Endodermal cell (in vitro differentiated cells): ENCODE measurements at regions not wholly inside any gene's neighbourhood (a gene's known extent, or its start where the extent isn't known, plus 50 kb on each side); places are given as distances from the start of the nearest gene placed in this dataset.
"Not testable (repeated sequence)": the region's sequence is repeated elsewhere in the genome, so short reads cannot be mapped to it uniquely, and the experiment has no call there.

Experiments
- DNase-seq: peaks from one replicate; pipeline ENCODE4 v3.0.0-alpha.2; 2017
- H3K27ac ChIP-seq: 2 replicates; pipeline ENCODE4 v1.5.1; 2013; ENCODE audit warnings: mild to moderate bottlenecking, low read depth, low read length, moderate library complexity
- H3K27me3 ChIP-seq: 2 replicates; pipeline ENCODE4 v1.6.1; 2013; ENCODE audit warnings: mild to moderate bottlenecking, low read length, moderate library complexity; ENCODE audit not compliant: insufficient read depth, control insufficient read depth, poor library complexity, severe bottlenecking
- H3K36me3 ChIP-seq: 2 replicates; pipeline ENCODE4 v1.7.0; 2013; ENCODE audit warnings: mild to moderate bottlenecking, low read length, moderate library complexity; ENCODE audit not compliant: control insufficient read depth, insufficient read depth
- H3K4me1 ChIP-seq: one replicate; pipeline ENCODE4 v1.7.0; 2013; ENCODE audit warnings: low read length; ENCODE audit not compliant: control insufficient read depth, insufficient read depth
- H3K4me3 ChIP-seq: 2 replicates; pipeline ENCODE4 v1.5.1; 2013; ENCODE audit warnings: mild to moderate bottlenecking, low read length, moderate library complexity
- H3K9ac ChIP-seq: 2 replicates; pipeline ENCODE4 v1.6.1; 2013; ENCODE audit warnings: mild to moderate bottlenecking, low read length, moderate library complexity; ENCODE audit not compliant: poor library complexity, severe bottlenecking; ENCODE audit errors: extremely low read depth
- H3K9me3 ChIP-seq: 2 replicates; pipeline ENCODE4 v1.6.1; 2013; ENCODE audit warnings: mild to moderate bottlenecking, low read length, moderate library complexity; ENCODE audit not compliant: control insufficient read depth
- H3K27ac Mint-ChIP-seq: 2 replicates; pipeline ENCODE4 v1.8.0; 2020; ENCODE audit warnings: mixed read lengths
- H3K27me3 Mint-ChIP-seq: 2 replicates; pipeline ENCODE4 v1.8.0; 2021; ENCODE audit warnings: mild to moderate bottlenecking, mixed read lengths; ENCODE audit not compliant: insufficient read depth
- H3K36me3 Mint-ChIP-seq: 2 replicates; pipeline ENCODE4 v1.8.0; 2020; ENCODE audit warnings: low read depth, mixed read lengths
- H3K4me1 Mint-ChIP-seq: 2 replicates; pipeline ENCODE4 v1.8.0; 2020; ENCODE audit warnings: mixed read lengths
- H3K4me3 Mint-ChIP-seq: 2 replicates; pipeline ENCODE4 v1.8.0; 2020; ENCODE audit warnings: mild to moderate bottlenecking, moderate library complexity, mixed read lengths
- H3K9me3 Mint-ChIP-seq: 2 replicates; pipeline ENCODE4 v1.8.0; 2020; ENCODE audit warnings: mild to moderate bottlenecking, mixed read lengths
- WGBS, 2 experiments: methylation state at CpG; one replicate each; pipeline versions ENCODE4 v1.1.5 to v1.1.7; 2013; ENCODE audit warnings: missing lambda C conversion rate in 2 of 2, mixed read lengths in 1 of 2; ENCODE audit not compliant: insufficient coverage in 1 of 2, insufficient read length in 1 of 2; 5-methylcytosine and 5-hydroxymethylcytosine counted together

- not testable (repeated sequence) for DNase-seq, H3K4me3 ChIP-seq, H3K4me1 ChIP-seq, H3K4me3 Mint-ChIP-seq, H3K4me1 Mint-ChIP-seq, H3K27me3 ChIP-seq, H3K36me3 ChIP-seq, H3K9ac ChIP-seq, H3K27ac ChIP-seq, H3K36me3 Mint-ChIP-seq, H3K27ac Mint-ChIP-seq, H3K27me3 Mint-ChIP-seq
- no CpG with 5 or more reads among the region's 2 CpGs for WGBS, 2 experiments
- H3K9me3 Mint-ChIP-seq = peaks cover 61% of the 10 kb centered on the region
- H3K9me3 ChIP-seq = peaks cover 23% of the 10 kb centered on the region
These were observed 237.0 kb downstream of the ZNF37A start for GRCh38 chr10:38331106-38331505.

GRCh38 chr10:38333699-38334098, 239.6 kb downstream of the ZNF37A start:
- H3K4me1 ChIP-seq, H3K27ac ChIP-seq: not testable (repeated sequence)
- peaks cover 57% of the 10 kb centered on the region for H3K9me3 Mint-ChIP-seq

DNA sequence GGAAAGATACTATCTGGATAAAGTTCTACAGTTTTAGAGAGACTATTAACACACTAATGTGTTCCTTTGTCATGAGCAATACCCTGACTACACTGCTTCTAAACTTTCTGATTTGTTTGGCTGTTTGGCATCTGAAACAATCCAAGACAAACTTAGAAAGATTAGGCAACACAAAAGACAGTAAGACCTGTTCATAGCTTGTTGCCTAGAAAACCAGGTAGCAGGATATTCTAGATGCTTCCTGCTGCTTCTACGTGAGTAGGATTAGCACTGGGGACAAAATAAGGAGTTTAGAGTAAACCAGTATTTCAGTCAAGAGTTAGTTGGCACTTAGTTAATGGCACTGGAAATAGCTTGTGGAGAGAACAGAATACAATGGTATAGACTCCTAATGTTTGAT, 256.5 kb downstream of the ZNF37A start:
- WGBS, 2 experiments = no CpG with 5 or more reads among the region's 1 CpG
- peaks cover 54% of the 10 kb centered on the region for H3K9me3 Mint-ChIP-seq
- not testable (repeated sequence) for H3K4me1 Mint-ChIP-seq, DNase-seq, H3K27ac Mint-ChIP-seq, H3K4me3 Mint-ChIP-seq, H3K36me3 Mint-ChIP-seq, H3K27me3 Mint-ChIP-seq, H3K9ac ChIP-seq, H3K27ac ChIP-seq, H3K27me3 ChIP-seq, H3K4me1 ChIP-seq, H3K36me3 ChIP-seq, H3K4me3 ChIP-seq
- H3K9me3 ChIP-seq = peaks cover 13% of the 10 kb centered on the region

More at GRCh38 chr10:38333699-38334098, 239.6 kb downstream of the ZNF37A start:
- not testable (repeated sequence) for H3K27me3 ChIP-seq, H3K36me3 ChIP-seq, H3K4me3 ChIP-seq, H3K27me3 Mint-ChIP-seq, H3K9ac ChIP-seq, H3K4me1 Mint-ChIP-seq, H3K4me3 Mint-ChIP-seq, H3K36me3 Mint-ChIP-seq, DNase-seq, H3K27ac Mint-ChIP-seq
- 100% methylated on average over 2 of the region's 4 CpGs; no CpG with 5 or more reads in 1 of the 2 experiments for WGBS, 2 experiments
- peaks cover 29% of the 10 kb centered on the region for H3K9me3 ChIP-seq

DNA sequence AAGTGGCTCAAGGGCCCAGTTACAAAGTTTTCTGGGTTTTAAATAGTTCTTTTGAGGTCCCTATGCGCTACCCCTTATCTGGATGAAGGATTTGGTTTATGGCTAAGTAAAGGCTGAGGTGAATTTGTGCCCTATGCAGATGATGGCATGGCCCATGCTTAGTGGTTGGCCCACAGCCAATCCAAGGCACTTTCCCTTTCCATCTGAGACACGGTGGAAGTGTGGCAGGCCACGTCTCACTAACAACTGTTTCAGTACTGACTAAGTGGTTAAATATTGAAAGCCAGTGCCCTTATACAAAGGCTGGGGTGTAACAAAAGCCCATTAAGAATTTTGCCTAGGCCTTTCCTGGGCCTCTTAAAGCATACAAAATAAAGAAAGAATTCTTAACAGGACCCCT, 260.3 kb downstream of the ZNF37A start:
- 65 to 100% methylated on average over 1 to 3 of the region's 3 CpGs for WGBS, 2 experiments
- H3K4me1 Mint-ChIP-seq = not testable (repeated sequence)

DNA sequence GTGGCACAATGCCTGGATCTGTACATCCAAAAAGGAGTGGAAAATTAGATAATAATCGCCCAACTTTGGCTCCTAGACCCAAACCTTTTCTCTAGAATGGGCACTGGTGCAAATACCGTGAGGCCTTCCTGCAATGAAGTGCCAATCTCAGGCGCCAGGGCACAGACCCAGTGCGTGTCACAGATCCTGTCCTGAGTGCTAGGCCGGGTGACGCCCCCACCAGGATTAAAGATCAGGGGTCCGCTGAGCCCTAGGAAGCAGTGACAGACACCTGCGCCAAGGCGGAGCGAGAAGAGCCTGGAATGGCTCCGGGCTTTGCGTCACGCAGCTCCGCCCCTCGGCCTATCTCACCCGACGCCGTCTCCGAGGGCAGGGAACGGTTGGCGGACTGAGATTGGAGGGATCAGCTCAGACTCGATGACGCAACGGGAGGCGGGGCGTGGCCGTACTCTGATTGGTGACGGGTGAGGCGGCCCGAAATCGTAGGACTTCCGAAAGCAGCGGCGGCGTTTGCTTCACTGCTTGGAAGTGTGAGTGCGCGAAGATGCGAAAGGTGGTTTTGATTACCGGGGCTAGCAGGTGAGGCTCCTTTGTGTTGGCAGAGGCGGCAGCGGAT, 261.9 kb downstream of the ZNF37A start:
- not testable (repeated sequence) for H3K27me3 ChIP-seq, H3K27ac ChIP-seq, H3K36me3 ChIP-seq, H3K4me1 Mint-ChIP-seq, H3K27me3 Mint-ChIP-seq, H3K36me3 Mint-ChIP-seq, H3K4me1 ChIP-seq, H3K9me3 ChIP-seq, H3K9ac ChIP-seq, H3K4me3 ChIP-seq
- DNase-seq = peak; percentile 73
- H3K27ac Mint-ChIP-seq = peak overlapping the region; percentile 92
- H3K4me3 Mint-ChIP-seq = peak overlapping the region; percentile 70
- peaks cover 23% of the 10 kb centered on the region for H3K9me3 Mint-ChIP-seq
- WGBS, 2 experiments = 52 to 75% methylated on average over 5 to 27 of the region's 41 CpGs

More for the DNA sequence above, 260.3 kb downstream of the ZNF37A start:
- H3K4me1 ChIP-seq, H3K36me3 ChIP-seq, H3K4me3 ChIP-seq, H3K27me3 ChIP-seq, H3K27me3 Mint-ChIP-seq, H3K9me3 ChIP-seq, H3K4me3 Mint-ChIP-seq, H3K27ac Mint-ChIP-seq, H3K9ac ChIP-seq, H3K36me3 Mint-ChIP-seq, DNase-seq, H3K27ac ChIP-seq: not testable (repeated sequence)
- H3K9me3 Mint-ChIP-seq = peaks cover 26% of the 10 kb centered on the region

DNA sequence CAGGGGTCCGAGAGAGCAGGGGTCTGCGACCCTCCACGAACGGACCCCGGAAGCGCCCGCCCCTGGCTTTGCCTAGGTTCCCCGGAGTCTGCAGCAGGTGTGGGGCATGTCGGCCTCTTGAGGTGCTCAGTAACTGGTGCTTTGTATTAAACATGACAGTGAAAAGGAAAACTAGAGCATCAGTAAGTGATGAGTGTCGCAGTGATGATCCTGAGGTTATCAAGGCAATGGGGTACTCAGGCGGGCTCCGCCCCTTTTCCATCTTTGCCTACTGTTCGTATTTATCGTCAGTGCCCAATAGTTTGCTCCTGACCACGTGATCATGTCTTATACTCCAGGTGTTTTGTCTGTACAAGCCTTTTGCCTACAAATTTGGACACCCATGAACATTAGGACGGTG, 262.4 kb downstream of the ZNF37A start:
- H3K27ac ChIP-seq, H3K27me3 Mint-ChIP-seq, H3K4me1 ChIP-seq, H3K27me3 ChIP-seq, H3K36me3 ChIP-seq, H3K9ac ChIP-seq, DNase-seq, H3K36me3 Mint-ChIP-seq, H3K9me3 ChIP-seq, H3K4me3 ChIP-seq, H3K4me1 Mint-ChIP-seq: not testable (repeated sequence)
- Mint-ChIP-seq H3K9me3 (peaks cover 20% of the 10 kb centered on the region), H3K27ac (peak overlapping the region; percentile 92), H3K4me3 (peak overlapping the region; percentile 70)
- 64% methylated on average over 6 of the region's 16 CpGs; no CpG with 5 or more reads in 1 of the 2 experiments for WGBS, 2 experiments

- not testable (repeated sequence) for H3K4me1 ChIP-seq, H3K4me1 Mint-ChIP-seq, H3K9ac ChIP-seq, H3K27ac Mint-ChIP-seq, H3K27ac ChIP-seq, DNase-seq, H3K36me3 ChIP-seq, H3K4me3 Mint-ChIP-seq, H3K4me3 ChIP-seq, H3K9me3 ChIP-seq, H3K27me3 Mint-ChIP-seq, H3K27me3 ChIP-seq
- Mint-ChIP-seq H3K36me3 (peaks cover 21% of the 10 kb centered on the region), H3K9me3 (peaks cover 32% of the 10 kb centered on the region)
These were observed 268.4 kb downstream of the ZNF37A start for GRCh38 chr10:38362514-38362913.
